Fibroblast of peridontal ligament (primary cell): ENCODE measurements at regions not wholly inside any gene's neighbourhood (a gene's known extent, or its start where the extent isn't known, plus 50 kb on each side); places are given as distances from the start of the nearest gene placed in this dataset.
A peak's percentile ranks its signal among the peaks of the same experiment; 100 is the strongest.
"Not testable (repeated sequence)": the region's sequence is repeated elsewhere in the genome, so short reads cannot be mapped to it uniquely, and the experiment has no call there.

Source experiments
- DNase-seq: peaks from one replicate; pipeline ENCODE4 v3.0.0-alpha.2; 2010; ENCODE audit errors: extremely low read depth

DNA sequence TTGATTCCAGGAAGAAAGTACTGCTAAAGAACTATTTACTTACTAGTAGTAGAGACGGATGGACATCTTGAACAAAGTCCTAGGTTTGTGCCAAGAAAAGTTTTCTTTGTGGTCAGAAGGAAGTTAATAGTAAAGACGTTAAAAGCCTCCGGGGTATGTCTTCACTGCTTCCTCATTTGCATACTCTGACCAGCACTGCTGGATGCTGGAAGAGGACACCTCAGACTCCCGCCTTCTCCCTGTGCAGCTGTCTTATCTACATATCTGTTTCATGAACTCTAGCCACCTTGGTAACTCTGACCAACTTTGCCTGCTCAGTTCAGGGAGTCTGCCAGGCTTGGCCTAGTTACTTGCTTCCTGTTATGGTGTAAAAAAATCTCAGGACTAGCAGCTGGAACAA lies 1109.1 kb upstream of the MIR17HG start:
- DNase-seq = no peak

GRCh38 chr13:90239130-90239529 lies 1108.4 kb upstream of the MIR17HG start:
- no peak for DNase-seq

DNA sequence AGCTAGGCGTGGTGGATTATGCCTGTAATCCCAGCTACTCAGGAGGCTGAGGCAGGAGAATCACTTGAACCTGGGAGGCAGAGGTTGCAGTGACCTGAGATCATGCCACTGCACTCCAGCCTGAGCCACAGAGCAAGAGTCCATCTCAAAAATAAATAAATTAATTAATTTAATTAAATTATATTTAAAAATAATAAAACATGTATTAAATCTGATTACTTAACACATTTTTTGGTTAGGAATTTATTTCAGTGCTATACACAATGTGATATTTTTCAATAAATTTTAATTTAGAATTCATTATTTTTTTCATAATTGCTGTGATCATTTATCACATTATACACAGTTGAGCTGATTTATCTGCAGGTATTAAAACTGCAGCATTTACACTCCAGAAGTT lies 1101.5 kb upstream of the MIR17HG start:
- DNase-seq = no peak

- no peak for DNase-seq
Observed at GRCh38 chr13:90246687-90247345, 1100.7 kb upstream of the MIR17HG start.

DNA sequence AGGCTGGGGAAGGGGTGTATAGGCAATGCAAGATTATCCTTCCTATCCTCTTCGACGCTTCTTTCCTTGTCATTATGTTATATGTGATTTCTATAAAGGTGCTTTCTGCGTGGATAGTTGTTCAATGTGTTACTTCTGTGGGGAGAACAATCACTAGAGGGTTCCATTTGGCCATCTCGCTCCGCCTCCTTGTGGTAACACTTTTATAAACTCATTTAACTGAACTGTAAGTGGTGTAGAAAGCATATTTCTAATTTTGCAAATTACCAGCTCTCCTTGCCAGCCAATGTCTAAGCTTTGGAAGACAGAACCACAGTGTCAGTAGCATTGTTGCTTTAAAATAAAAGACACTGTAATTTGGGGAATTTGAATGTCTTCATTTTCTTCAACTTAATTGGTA lies 1093.7 kb upstream of the MIR17HG start:
- no peak for DNase-seq

- DNase-seq = no peak
Observed at GRCh38 chr13:90254437-90254836, 1093.0 kb upstream of the MIR17HG start.

GRCh38 chr13:90256746-90257145 lies 1090.7 kb upstream of the MIR17HG start:
- no peak for DNase-seq

GRCh38 chr13:90258129-90258528 lies 1089.4 kb upstream of the MIR17HG start:
- DNase-seq = no peak

GRCh38 chr13:90261343-90261742 lies 1086.1 kb upstream of the MIR17HG start:
- no peak for DNase-seq

GRCh38 chr13:90270226-90270625 lies 1077.3 kb upstream of the MIR17HG start:
- peak; percentile 0 for DNase-seq

DNA sequence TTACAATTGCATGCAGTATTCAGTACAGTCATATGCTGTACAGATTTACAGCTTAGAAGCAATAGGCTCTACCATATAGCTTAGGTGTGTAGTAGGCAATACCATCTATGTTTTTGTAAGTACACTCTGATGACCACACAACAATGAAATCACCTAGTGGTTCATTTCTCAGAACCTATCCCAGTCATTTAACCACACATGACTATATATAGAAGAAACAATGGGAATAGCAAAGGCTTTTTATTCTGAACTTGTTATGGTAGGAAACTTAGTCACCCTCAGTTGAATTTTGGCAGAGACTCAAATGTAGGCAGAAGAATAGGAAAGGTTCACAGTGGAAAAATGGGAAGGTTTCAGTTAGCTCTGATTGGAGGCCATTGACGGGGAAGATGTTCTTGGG lies 1075.1 kb upstream of the MIR17HG start:
- DNase-seq = no peak

DNA sequence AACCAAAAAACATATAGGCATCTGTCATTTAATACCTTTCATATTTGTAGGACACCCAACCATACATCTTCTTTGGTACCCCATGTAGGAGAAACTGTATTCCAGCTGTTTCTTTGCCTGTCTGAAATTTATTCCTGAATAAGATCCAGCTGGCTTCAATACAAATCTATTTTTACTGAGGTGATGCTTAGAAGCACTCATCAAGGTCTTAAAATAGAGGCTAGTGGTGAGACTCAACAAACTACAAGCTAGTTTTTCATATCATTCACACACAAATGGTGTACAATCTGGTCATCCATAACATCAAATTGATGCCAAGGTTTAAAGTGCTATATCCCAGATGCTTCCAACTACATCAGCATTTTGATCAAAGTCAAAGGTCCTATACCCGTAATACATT lies 1071.3 kb upstream of the MIR17HG start:
- no peak for DNase-seq

GRCh38 chr13:90278231-90278630 lies 1069.3 kb upstream of the MIR17HG start:
- not testable (repeated sequence) for DNase-seq

DNA sequence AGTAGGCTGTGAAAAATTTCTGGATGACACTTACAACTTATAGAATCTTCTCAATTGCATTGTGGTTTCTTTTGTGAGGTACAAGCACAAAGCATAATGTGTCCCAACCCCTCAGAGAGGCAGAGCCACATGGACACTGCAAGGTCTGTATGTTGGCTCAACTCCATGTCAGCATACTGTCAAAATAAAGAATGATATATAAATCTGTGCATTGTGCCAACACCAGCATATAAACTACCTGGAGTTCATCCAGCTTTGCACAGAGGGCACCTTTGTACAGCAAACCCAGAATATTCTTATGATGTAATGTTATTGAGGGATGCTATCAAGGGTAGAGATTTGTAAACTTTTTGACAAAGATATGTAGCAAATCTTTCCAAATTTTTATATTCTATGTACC lies 1065.8 kb upstream of the MIR17HG start:
- DNase-seq = no peak

GRCh38 chr13:90287521-90287920 lies 1060.0 kb upstream of the MIR17HG start:
- no peak for DNase-seq

DNA sequence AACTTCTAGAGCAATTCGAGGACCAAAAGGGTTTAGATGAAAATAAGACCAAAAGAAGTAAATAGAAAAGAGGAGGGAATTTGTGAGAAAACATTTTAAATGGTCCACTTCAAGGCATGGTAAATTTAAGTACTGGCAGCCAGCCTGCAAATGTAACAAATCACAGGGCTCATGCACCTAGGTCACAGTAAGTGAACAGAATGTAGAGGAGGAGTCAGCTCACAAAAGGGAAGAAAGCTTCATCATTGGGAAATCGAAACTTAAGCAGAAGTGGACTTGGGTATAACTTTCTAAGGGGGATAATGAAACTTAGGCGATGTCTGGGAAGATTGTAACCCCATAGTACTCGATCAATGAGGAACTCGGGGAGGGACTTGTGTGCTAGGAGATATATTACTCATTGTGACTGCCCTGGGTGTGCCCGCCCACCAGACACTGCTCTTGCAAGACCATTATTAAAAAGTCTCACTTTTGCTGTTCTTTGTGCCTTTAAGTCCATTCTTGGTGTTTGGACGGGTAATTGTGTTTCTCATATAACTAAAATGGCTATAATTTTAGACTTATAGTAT lies 1053.6 kb upstream of the MIR17HG start:
- DNase-seq = no peak

- no peak for DNase-seq
Observed at GRCh38 chr13:90299238-90299637, 1048.2 kb upstream of the MIR17HG start.

DNA sequence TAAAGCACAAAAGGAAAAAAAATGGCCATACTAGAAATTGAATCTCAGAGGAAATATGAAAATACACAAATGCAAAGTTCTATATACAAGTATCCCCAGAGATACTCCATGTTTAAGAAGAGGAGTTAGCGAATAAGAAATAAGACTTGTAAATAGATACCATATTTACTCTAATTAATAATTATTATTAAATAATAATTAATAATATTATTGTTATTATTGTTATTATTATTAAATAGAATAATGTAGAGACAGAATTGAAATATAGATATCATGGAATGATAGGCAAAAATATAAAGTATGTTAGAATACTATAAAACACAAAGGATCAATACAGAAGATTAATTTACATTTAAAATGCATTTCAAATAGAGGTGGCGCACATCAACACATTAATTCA lies 1047.5 kb upstream of the MIR17HG start:
- no peak for DNase-seq

DNA sequence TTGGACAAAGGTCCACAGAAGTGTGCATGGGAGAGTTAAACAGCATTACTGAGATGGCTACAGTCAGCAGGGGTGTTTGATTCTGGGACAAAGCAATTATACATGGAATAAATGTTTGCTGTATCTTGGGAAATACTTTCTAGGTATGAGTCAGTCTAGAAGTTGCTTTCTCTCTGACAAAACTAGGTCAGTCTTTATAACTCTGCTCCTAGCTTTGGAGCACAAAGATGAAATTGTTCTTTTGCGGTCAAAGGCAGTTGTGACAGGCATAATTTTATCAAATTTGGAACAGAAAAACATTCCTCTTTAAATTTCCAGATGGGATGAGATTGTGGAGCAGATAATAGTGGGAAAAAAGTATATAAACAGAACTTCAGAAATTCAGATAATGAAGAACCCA lies 1045.4 kb upstream of the MIR17HG start:
- DNase-seq = peak; percentile 30

DNA sequence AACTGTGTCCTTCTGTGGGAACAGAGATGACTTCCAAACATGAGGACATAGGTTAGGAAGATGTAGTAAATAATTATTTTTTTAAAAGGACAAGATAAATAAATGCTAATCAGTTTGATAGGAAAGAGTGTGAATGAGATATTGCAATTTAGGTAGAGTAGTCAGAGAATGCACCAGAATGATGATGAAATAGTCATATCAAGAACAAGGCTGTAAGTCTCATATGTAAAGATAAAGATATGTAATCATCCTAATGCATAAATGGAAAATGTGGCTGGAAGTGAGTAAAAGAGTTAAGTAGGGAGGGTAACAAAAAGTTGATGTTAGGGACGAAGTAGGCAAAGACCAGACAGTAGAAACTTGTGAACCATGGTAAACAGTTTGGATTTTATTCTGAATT lies 1041.7 kb upstream of the MIR17HG start:
- no peak for DNase-seq

DNA sequence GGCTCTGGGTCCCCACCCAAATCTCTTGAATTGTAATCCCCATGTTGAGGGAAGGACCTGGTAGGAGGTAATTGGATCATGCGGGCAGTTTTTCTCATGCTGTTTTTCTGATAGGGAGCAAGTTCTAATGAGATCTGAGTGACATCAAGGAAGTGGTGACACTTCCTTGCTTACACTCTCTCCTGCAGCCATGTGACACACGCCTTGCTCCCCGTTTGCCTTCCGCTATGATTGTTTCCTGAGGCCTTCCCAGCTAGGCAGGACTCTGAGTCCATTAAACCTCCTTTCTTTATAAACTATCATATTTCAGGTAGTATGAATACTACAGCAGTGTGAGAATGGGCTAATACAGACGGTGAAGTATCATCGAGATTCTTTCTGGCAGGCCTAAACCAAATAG lies 1040.4 kb upstream of the MIR17HG start:
- no peak for DNase-seq

GRCh38 chr13:90308249-90308648 lies 1039.2 kb upstream of the MIR17HG start:
- no peak for DNase-seq

DNA sequence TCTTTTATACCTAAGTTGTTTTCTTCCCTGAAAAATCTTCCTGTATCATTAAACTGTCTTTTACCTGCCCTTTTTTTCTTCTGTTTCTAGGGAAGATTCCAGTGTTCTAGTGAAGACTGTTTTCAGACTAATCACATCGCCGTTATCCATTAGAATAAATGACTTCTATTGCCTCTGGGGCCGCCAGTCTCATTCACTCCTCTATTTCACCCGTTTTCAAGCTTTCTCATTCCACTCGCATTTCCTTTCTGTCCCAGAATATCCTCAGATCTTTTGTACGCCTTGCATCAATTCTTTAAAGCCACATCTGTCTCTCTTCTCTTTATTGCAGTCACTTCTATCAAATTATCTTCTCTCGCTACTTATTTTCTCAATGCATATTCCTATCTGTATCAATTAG lies 1035.6 kb upstream of the MIR17HG start:
- DNase-seq = no peak

DNA sequence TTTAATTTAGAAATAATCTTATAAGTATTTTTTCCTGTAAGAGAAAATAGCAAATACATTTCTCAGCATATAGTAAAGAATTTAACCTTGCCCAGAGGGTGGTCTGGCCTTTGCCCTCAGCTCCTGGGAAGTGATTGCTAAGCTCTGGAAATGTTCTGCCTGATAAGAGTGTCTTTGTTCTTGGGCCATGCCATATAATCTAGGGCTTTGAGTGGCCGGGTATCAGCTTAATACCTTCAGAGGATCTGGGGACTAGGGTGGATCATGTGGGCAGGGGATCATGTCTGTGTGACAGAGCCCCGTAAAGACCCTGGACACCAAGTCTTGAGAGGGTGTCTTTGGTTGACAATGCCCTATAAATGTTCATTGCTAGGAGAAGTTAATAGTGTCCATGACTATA lies 1032.4 kb upstream of the MIR17HG start:
- DNase-seq = no peak
